ENCODE measurements at regions not wholly inside any gene's neighbourhood (a gene's known extent, or its start where the extent isn't known, plus 50 kb on each side); places are given as distances from the start of the nearest gene placed in this dataset.
"Not testable (repeated sequence)": the region's sequence is repeated elsewhere in the genome, so short reads cannot be mapped to it uniquely, and the experiment has no call there.

DNA sequence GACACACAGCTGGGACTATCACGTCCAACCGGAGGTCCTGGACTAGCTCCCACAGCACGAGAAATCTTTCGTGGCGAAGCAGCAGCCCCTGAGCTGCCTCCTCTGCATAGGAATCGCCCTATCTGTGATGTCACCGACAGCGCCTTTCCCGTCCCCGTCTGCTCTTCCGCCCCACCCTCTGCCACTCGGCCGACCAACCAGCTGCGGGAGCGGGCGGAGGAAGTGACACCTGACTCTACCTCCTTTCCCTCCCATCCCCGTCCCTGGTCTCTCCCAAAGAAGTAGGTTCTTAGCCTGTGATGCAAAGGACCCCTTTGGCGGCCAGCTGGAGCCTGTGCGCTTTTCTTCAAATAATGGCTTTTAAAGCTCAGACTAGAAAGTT is 59.7 kb upstream of the NBPF9 start:
- TF ChIP-seq, protein P1, sequence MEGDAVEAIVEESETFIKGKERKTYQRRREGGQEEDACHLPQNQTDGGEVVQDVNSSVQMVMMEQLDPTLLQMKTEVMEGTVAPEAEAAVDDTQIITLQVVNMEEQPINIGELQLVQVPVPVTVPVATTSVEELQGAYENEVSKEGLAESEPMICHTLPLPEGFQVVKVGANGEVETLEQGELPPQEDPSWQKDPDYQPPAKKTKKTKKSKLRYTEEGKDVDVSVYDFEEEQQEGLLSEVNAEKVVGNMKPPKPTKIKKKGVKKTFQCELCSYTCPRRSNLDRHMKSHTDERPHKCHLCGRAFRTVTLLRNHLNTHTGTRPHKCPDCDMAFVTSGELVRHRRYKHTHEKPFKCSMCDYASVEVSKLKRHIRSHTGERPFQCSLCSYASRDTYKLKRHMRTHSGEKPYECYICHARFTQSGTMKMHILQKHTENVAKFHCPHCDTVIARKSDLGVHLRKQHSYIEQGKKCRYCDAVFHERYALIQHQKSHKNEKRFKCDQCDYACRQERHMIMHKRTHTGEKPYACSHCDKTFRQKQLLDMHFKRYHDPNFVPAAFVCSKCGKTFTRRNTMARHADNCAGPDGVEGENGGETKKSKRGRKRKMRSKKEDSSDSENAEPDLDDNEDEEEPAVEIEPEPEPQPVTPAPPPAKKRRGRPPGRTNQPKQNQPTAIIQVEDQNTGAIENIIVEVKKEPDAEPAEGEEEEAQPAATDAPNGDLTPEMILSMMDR (IDR thresholded peaks at IDR 0.05) = not testable (repeated sequence)
- not testable (repeated sequence) for TF ChIP-seq POLR2A (IDR thresholded peaks at IDR 0.05)

Measured in Peyer's patch (tissue), 4 donors.